ENCODE measurements at regions not wholly inside any gene's neighbourhood (a gene's known extent, or its start where the extent isn't known, plus 50 kb on each side); places are given as distances from the start of the nearest gene placed in this dataset.

- H3K4me1 ChIP-seq (replicated peaks in 1 of 2): no peaks in the 10 kb centered on the region
- no peaks in the 10 kb centered on the region for H3K9me3 ChIP-seq (replicated peaks in 1 of 3)
- WGBS, 4 donors: 41 to 50% (median 44%) methylated on average over 2 of the region's 2 CpGs
- H3K4me3 ChIP-seq: no peak overlapping the region
- intact Hi-C loops (cut with DNase I): no loop called here
- no peaks in the 10 kb centered on the region for H3K36me3 ChIP-seq (replicated peaks in 1 of 2)
- no peaks in the 10 kb centered on the region for H3K27me3 ChIP-seq
- TF ChIP-seq POLR2A (IDR thresholded peaks at IDR 0.05): no peak
- no peak for TF ChIP-seq CTCF (IDR thresholded peaks at IDR 0.05)
- no peak overlapping the region for H3K27ac ChIP-seq
- DNase-seq: no peak
These were observed 183.9 kb upstream of the PCDH7 start for GRCh38 chr4:30536231-30536630.

GRCh38 chr4:30537456-30537855 lies 182.7 kb upstream of the PCDH7 start:
- DNase-seq: no peak
- intact Hi-C loops (cut with DNase I): no loop called here
- TF ChIP-seq CTCF (IDR thresholded peaks at IDR 0.05) (no peak), POLR2A (IDR thresholded peaks at IDR 0.05) (no peak)
- WGBS, 4 donors: 49 to 58% (median 52%) methylated on average over 3 of the region's 3 CpGs
- no peaks in the 10 kb centered on the region for H3K9me3 ChIP-seq (replicated peaks in 1 of 3)
- no peaks in the 10 kb centered on the region for H3K36me3 ChIP-seq (replicated peaks in 1 of 2)
- H3K4me3 ChIP-seq: no peak overlapping the region
- no peak overlapping the region for H3K27ac ChIP-seq
- H3K4me1 ChIP-seq (replicated peaks in 1 of 2): no peaks in the 10 kb centered on the region
- H3K27me3 ChIP-seq: no peaks in the 10 kb centered on the region

DNA sequence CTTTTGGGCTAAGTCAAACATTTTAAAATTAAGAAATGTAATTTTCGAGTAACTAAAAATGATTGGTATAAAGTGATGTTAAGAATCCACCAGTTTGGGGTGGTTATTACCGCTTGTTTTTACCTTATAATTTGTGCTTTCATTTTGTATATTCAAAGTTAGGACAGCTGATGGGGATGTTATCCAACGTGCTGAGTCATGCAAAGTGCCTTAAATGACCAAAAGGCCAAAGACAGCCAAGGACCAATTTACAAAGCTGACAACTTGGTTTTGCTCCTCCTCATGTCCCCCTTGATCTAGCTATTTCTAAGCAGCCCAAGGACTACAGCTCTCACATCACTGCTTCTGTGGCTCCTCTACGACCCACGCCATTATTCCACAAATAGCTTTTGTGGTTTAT lies 181.4 kb upstream of the PCDH7 start:
- H3K36me3 ChIP-seq (replicated peaks in 1 of 2): no peaks in the 10 kb centered on the region
- no peak overlapping the region for H3K27ac ChIP-seq
- 72 to 80% (median 75%) methylated on average over 5 of the region's 5 CpGs for WGBS, 4 donors
- no peak for TF ChIP-seq POLR2A (IDR thresholded peaks at IDR 0.05)
- no peak for TF ChIP-seq CTCF (IDR thresholded peaks at IDR 0.05)
- H3K27me3 ChIP-seq: no peaks in the 10 kb centered on the region
- intact Hi-C loops (cut with DNase I): no loop called here
- H3K9me3 ChIP-seq (replicated peaks in 1 of 3): peaks cover 0 to 3% (median 0%) of the 10 kb centered on the region in 3 donors
- H3K4me3 ChIP-seq: no peak overlapping the region
- no peak for DNase-seq
- no peaks in the 10 kb centered on the region for H3K4me1 ChIP-seq (replicated peaks in 1 of 2)

DNA sequence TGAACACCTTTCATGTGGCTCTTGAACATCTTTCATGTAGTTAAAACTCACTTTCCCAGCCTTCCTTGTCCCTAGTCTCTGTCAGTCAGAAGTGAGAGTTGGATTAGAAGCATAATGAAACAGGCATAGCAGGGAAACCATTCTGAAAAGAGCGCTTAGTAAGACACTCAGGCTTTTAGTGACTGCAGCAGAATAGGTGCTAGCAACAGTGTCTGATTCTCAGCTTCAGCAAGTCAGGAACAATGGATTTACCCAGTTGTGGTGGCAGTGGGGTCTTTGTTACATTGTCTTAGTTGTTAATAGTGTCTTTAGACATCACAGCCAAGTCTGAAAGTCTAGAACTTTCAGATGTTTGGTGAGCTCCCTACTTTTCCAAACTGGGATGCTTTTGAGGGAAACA lies 177.1 kb upstream of the PCDH7 start:
- TF ChIP-seq CTCF (IDR thresholded peaks at IDR 0.05): no peak
- TF ChIP-seq POLR2A (IDR thresholded peaks at IDR 0.05): no peak
- Histone ChIP-seq H3K27me3 (no peaks in the 10 kb centered on the region), H3K36me3 (replicated peaks in 1 of 2) (no peaks in the 10 kb centered on the region), H3K9me3 (replicated peaks in 1 of 3) (peaks cover 0 to 4% (median 0%) of the 10 kb centered on the region in 3 donors), H3K4me3 (no peak overlapping the region), H3K27ac (no peak overlapping the region), H3K4me1 (replicated peaks in 1 of 2) (no peaks in the 10 kb centered on the region)
- DNase-seq: no peak
- intact Hi-C loops (cut with DNase I): no loop called here
- WGBS, 4 donors: 81 to 93% (median 85%) methylated on average over 1 of the region's 1 CpG

Data from adrenal gland (tissue), 9 donors.